ENCODE measurements at regions not wholly inside any gene's neighbourhood (a gene's known extent, or its start where the extent isn't known, plus 50 kb on each side); places are given as distances from the start of the nearest gene placed in this dataset.

DNA sequence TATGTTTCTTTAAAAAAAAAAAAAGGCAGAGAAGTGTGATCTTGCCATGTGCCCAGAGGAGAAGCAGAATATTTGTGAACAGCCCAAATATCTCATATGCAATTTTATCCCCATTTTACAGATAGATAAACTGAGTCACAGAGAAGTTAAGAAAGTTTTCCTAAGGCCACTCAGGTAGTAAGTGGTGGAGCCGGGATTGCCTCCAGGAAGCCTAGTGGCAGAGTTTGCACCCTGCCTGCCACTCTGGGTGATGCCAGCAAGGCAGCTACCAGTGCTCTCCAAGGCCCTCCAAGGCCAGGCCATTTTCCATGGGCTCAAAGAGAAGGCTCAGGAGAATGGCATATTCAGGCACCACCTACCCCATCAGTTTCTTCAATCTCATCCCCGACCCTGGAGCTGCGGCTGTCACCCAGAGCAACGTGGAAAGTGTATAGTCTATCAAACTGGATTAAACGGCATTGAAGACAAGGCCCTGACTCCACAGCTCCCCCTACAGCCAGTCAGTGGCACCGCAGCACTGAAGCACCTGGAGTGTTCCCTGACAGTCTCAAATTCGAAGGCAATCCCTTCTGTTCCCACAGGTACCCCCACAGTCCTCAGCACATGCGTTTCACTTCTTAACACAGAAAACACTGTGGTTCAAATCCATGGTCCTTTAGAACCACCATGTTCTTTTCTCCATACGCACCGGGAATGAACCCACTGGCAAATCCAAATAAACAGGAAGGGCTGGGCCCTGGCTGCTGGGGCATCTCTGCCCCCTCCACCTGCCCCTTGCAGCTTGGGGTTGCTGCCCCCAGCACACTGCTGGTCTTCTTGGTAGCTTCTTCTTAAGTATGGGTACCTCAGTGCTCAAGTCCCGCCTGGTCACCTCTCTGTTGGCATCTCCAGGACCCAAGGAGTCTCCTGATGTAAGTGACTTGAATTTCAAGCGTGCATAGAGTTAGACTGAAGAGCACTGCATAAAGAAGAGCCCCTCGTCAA, 175.3 kb downstream of the INHBB start:
- Histone ChIP-seq H3K4me1 (ENCODE audit: control insufficient read depth in 2 of 2, insufficient read depth in 1 of 2, low read depth in 1 of 2, low read length in 2 of 2) (peaks cover 0 to 2% of the 10 kb centered on the region in 2 donors), H3K27me3 (ENCODE audit: control insufficient read depth in 3 of 3, insufficient read depth in 3 of 3, low read depth in 1 of 3, low read length in 3 of 3) (peaks cover 0 to 37% (median 2%) of the 10 kb centered on the region in 3 experiments), H2BK5ac (ENCODE audit: low read length) (no peak overlapping the region), H2BK15ac (ENCODE audit: low read length) (no peak overlapping the region), H4K91ac (ENCODE audit: low read depth, low read length, poor library complexity) (no peak overlapping the region), H3K23ac (ENCODE audit: low read depth, low read length, poor library complexity) (no peak overlapping the region), H3K79me1 (ENCODE audit: low read depth, low read length) (no peaks in the 10 kb centered on the region), H3K4ac (ENCODE audit: low read length) (no peak overlapping the region), H3K4me3 (ENCODE audit: low read length in 2 of 2) (no peak overlapping the region), H3K14ac (ENCODE audit: low read length) (no peak overlapping the region), H4K8ac (ENCODE audit: low read depth, low read length) (no peak overlapping the region), H3K9me3 (replicated peaks in 1 of 2; ENCODE audit: control insufficient read depth in 2 of 2, insufficient read depth in 1 of 2, low read depth in 1 of 2, low read length in 2 of 2) (no peaks in the 10 kb centered on the region), H2AK5ac (ENCODE audit: low read depth, low read length) (no peak overlapping the region), H2BK12ac (ENCODE audit: low read length) (no peak overlapping the region), H2BK120ac (ENCODE audit: low read depth, low read length) (no peak overlapping the region), H2AFZ (ENCODE audit: low read length) (no peak overlapping the region), H3K27ac (replicated peaks; ENCODE audit: low read length) (no peak overlapping the region), H3K9ac (ENCODE audit: low read depth, low read length, poor library complexity) (no peak overlapping the region), H3K4me2 (ENCODE audit: insufficient read depth, low read length, poor library complexity, severe bottlenecking) (no peak overlapping the region), H3K18ac (ENCODE audit: low read length) (no peak overlapping the region), H3K36me3 (replicated peaks in 1 of 2; ENCODE audit: control insufficient read depth in 2 of 2, insufficient read depth in 2 of 2, low read length in 2 of 2) (no peaks in the 10 kb centered on the region)
- WGBS, 2 donors (ENCODE audit: extremely low coverage in 2 of 2, insufficient read length in 2 of 2, insufficient replicate concordance in 1 of 2) = no CpG with 5 or more reads among the region's 13 CpGs
- peak; percentile 39 for DNase-seq (ENCODE audit: low spot score)

DNA sequence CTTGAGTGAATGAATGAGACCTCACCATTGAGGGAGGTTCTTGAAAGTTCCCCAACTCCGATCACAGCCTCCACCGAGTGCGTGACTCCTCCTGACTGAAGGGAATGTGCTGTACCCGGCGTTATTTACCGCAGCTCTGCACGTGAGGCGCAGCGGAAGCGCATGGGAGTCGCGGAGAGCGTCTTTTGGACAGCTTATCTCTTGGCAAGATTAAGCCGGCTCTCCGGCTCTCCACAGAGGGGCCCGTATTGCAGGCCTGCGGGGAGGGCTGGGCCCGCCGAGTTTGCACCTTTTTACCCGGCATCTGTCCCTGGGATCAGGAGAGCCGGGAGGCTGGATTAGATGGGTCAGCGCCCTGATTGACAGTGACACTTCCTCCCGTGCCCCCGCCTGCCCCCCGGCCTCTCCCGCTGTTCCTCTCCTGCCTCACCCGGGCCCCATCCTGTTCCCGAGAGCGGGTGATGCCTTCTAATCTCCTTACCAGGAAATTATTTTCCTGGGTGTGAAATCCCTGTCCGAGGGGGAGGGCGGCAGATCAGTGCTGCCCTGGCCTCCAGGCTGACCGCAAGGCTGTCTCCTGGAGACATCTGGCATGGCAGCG, 176.3 kb downstream of the INHBB start:
- WGBS, 2 donors (ENCODE audit: extremely low coverage in 2 of 2, insufficient read length in 2 of 2, insufficient replicate concordance in 1 of 2) = no CpG with 5 or more reads among the region's 33 CpGs
- no peak overlapping the region for H3K9ac ChIP-seq (ENCODE audit: low read depth, low read length, poor library complexity)
- no peak overlapping the region for H2AK5ac ChIP-seq (ENCODE audit: low read depth, low read length)
- H3K23ac ChIP-seq (ENCODE audit: low read depth, low read length, poor library complexity) = no peak overlapping the region
- H3K27ac ChIP-seq (replicated peaks; ENCODE audit: low read length) = no peak overlapping the region
- no peak overlapping the region for H2AFZ ChIP-seq (ENCODE audit: low read length)
- no peak overlapping the region for H2BK120ac ChIP-seq (ENCODE audit: low read depth, low read length)
- no peak overlapping the region for H2BK5ac ChIP-seq (ENCODE audit: low read length)
- no peaks in the 10 kb centered on the region for H3K9me3 ChIP-seq (replicated peaks in 1 of 2; ENCODE audit: control insufficient read depth in 2 of 2, insufficient read depth in 1 of 2, low read depth in 1 of 2, low read length in 2 of 2)
- no peak overlapping the region for H3K4me3 ChIP-seq (ENCODE audit: low read length in 2 of 2)
- no peak overlapping the region for H3K18ac ChIP-seq (ENCODE audit: low read length)
- no peak overlapping the region for H2BK15ac ChIP-seq (ENCODE audit: low read length)
- no peaks in the 10 kb centered on the region for H3K36me3 ChIP-seq (replicated peaks in 1 of 2; ENCODE audit: control insufficient read depth in 2 of 2, insufficient read depth in 2 of 2, low read length in 2 of 2)
- no peak overlapping the region for H3K4ac ChIP-seq (ENCODE audit: low read length)
- DNase-seq (ENCODE audit: low spot score) = no peak
- no peak overlapping the region for H4K8ac ChIP-seq (ENCODE audit: low read depth, low read length)
- H4K91ac ChIP-seq (ENCODE audit: low read depth, low read length, poor library complexity) = no peak overlapping the region
- peaks cover 0 to 46% (median 2%) of the 10 kb centered on the region in 3 experiments for H3K27me3 ChIP-seq (ENCODE audit: control insufficient read depth in 3 of 3, insufficient read depth in 3 of 3, low read depth in 1 of 3, low read length in 3 of 3)
- no peak overlapping the region for H3K14ac ChIP-seq (ENCODE audit: low read length)
- no peaks in the 10 kb centered on the region for H3K79me1 ChIP-seq (ENCODE audit: low read depth, low read length)
- H3K4me1 ChIP-seq (ENCODE audit: control insufficient read depth in 2 of 2, insufficient read depth in 1 of 2, low read depth in 1 of 2, low read length in 2 of 2) = peaks cover 0 to 2% of the 10 kb centered on the region in 2 donors
- no peak overlapping the region for H3K4me2 ChIP-seq (ENCODE audit: insufficient read depth, low read length, poor library complexity, severe bottlenecking)
- H2BK12ac ChIP-seq (ENCODE audit: low read length) = no peak overlapping the region

DNA sequence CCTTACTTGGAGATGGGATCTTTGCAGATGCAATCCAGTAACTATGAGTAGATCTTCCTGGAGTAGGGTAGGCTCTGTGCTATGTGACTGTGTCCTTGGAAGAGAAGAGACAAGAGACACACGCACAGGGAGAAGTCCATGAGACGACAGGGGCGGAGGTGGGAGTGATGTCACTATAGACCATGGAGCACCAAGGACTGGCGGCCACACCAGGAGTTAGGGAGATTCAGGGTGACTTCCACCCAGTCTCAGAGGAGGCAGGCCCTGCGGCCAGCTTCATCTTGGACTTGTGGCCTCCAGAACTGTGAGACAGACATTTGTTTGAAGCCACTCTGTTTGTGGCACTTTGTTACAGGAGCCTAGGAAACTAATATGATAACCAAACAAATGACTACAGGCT, 177.8 kb downstream of the INHBB start:
- no peaks in the 10 kb centered on the region for H3K9me3 ChIP-seq (replicated peaks in 1 of 2; ENCODE audit: control insufficient read depth in 2 of 2, insufficient read depth in 1 of 2, low read depth in 1 of 2, low read length in 2 of 2)
- no peak overlapping the region for H2BK120ac ChIP-seq (ENCODE audit: low read depth, low read length)
- DNase-seq (ENCODE audit: low spot score) = no peak
- H2BK15ac ChIP-seq (ENCODE audit: low read length) = no peak overlapping the region
- H3K18ac ChIP-seq (ENCODE audit: low read length) = no peak overlapping the region
- H3K79me1 ChIP-seq (ENCODE audit: low read depth, low read length) = no peaks in the 10 kb centered on the region
- H2BK12ac ChIP-seq (ENCODE audit: low read length) = no peak overlapping the region
- no CpG with 5 or more reads among the region's 5 CpGs for WGBS, 2 donors (ENCODE audit: extremely low coverage in 2 of 2, insufficient read length in 2 of 2, insufficient replicate concordance in 1 of 2)
- H2AFZ ChIP-seq (ENCODE audit: low read length) = no peak overlapping the region
- no peak overlapping the region for H3K23ac ChIP-seq (ENCODE audit: low read depth, low read length, poor library complexity)
- no peak overlapping the region for H4K8ac ChIP-seq (ENCODE audit: low read depth, low read length)
- H2BK5ac ChIP-seq (ENCODE audit: low read length) = no peak overlapping the region
- H3K4me3 ChIP-seq (ENCODE audit: low read length in 2 of 2) = no peak overlapping the region
- no peaks in the 10 kb centered on the region for H3K36me3 ChIP-seq (replicated peaks in 1 of 2; ENCODE audit: control insufficient read depth in 2 of 2, insufficient read depth in 2 of 2, low read length in 2 of 2)
- no peak overlapping the region for H3K4me2 ChIP-seq (ENCODE audit: insufficient read depth, low read length, poor library complexity, severe bottlenecking)
- H3K27me3 ChIP-seq (ENCODE audit: control insufficient read depth in 3 of 3, insufficient read depth in 3 of 3, low read depth in 1 of 3, low read length in 3 of 3) = peaks cover 0 to 52% (median 2%) of the 10 kb centered on the region in 3 experiments
- peaks cover 0 to 4% of the 10 kb centered on the region in 2 donors for H3K4me1 ChIP-seq (ENCODE audit: control insufficient read depth in 2 of 2, insufficient read depth in 1 of 2, low read depth in 1 of 2, low read length in 2 of 2)
- no peak overlapping the region for H3K27ac ChIP-seq (replicated peaks; ENCODE audit: low read length)
- no peak overlapping the region for H3K9ac ChIP-seq (ENCODE audit: low read depth, low read length, poor library complexity)
- H3K4ac ChIP-seq (ENCODE audit: low read length) = no peak overlapping the region
- no peak overlapping the region for H4K91ac ChIP-seq (ENCODE audit: low read depth, low read length, poor library complexity)
- H2AK5ac ChIP-seq (ENCODE audit: low read depth, low read length) = no peak overlapping the region
- H3K14ac ChIP-seq (ENCODE audit: low read length) = no peak overlapping the region

DNA sequence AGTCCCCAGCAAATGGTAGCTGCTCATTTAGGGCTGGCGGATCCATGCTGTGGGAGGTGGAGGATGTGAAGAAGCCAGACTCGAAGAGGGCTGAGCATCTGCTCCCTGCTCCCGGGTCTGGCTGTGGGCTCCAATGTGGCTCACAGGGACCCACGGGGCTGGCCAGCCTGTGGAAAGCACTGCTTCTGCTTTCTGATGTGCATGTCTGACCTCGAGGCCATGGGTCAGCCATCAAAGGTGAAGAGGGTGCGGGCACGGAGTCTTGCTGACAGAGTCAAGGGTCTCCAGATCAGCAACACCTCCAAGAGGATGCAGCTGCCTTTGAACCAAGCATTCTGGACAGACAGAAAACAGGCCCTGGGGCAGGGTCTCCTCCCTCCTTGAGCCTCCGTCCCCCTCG, 178.2 kb downstream of the INHBB start:
- no peak for DNase-seq (ENCODE audit: low spot score)
- no CpG with 5 or more reads among the region's 9 CpGs for WGBS, 2 donors (ENCODE audit: extremely low coverage in 2 of 2, insufficient read length in 2 of 2, insufficient replicate concordance in 1 of 2)
- peaks cover 0 to 52% (median 2%) of the 10 kb centered on the region in 3 experiments for H3K27me3 ChIP-seq (ENCODE audit: control insufficient read depth in 3 of 3, insufficient read depth in 3 of 3, low read depth in 1 of 3, low read length in 3 of 3)
- peaks cover 0 to 4% of the 10 kb centered on the region in 2 donors for H3K4me1 ChIP-seq (ENCODE audit: control insufficient read depth in 2 of 2, insufficient read depth in 1 of 2, low read depth in 1 of 2, low read length in 2 of 2)
- no peak overlapping the region for H3K4me2 ChIP-seq (ENCODE audit: insufficient read depth, low read length, poor library complexity, severe bottlenecking)
- H2AFZ ChIP-seq (ENCODE audit: low read length) = no peak overlapping the region
- H3K14ac ChIP-seq (ENCODE audit: low read length) = no peak overlapping the region
- H3K23ac ChIP-seq (ENCODE audit: low read depth, low read length, poor library complexity) = no peak overlapping the region
- no peak overlapping the region for H3K9ac ChIP-seq (ENCODE audit: low read depth, low read length, poor library complexity)
- H3K18ac ChIP-seq (ENCODE audit: low read length) = no peak overlapping the region
- H2BK5ac ChIP-seq (ENCODE audit: low read length) = no peak overlapping the region
- H3K4ac ChIP-seq (ENCODE audit: low read length) = no peak overlapping the region
- H3K9me3 ChIP-seq (replicated peaks in 1 of 2; ENCODE audit: control insufficient read depth in 2 of 2, insufficient read depth in 1 of 2, low read depth in 1 of 2, low read length in 2 of 2) = no peaks in the 10 kb centered on the region
- no peak overlapping the region for H3K4me3 ChIP-seq (ENCODE audit: low read length in 2 of 2)
- no peak overlapping the region for H2BK12ac ChIP-seq (ENCODE audit: low read length)
- H2AK5ac ChIP-seq (ENCODE audit: low read depth, low read length) = no peak overlapping the region
- no peaks in the 10 kb centered on the region for H3K79me1 ChIP-seq (ENCODE audit: low read depth, low read length)
- H3K36me3 ChIP-seq (replicated peaks in 1 of 2; ENCODE audit: control insufficient read depth in 2 of 2, insufficient read depth in 2 of 2, low read length in 2 of 2) = no peaks in the 10 kb centered on the region
- H4K8ac ChIP-seq (ENCODE audit: low read depth, low read length) = no peak overlapping the region
- no peak overlapping the region for H2BK120ac ChIP-seq (ENCODE audit: low read depth, low read length)
- no peak overlapping the region for H3K27ac ChIP-seq (replicated peaks; ENCODE audit: low read length)
- H2BK15ac ChIP-seq (ENCODE audit: low read length) = no peak overlapping the region
- H4K91ac ChIP-seq (ENCODE audit: low read depth, low read length, poor library complexity) = no peak overlapping the region

Data from neuronal stem cell (in vitro differentiated cells).